Endometrium (tissue), 2 donors: ENCODE measurements at regions not wholly inside any gene's neighbourhood (a gene's known extent, or its start where the extent isn't known, plus 50 kb on each side); places are given as distances from the start of the nearest gene placed in this dataset.
"Not testable (repeated sequence)": the region's sequence is repeated elsewhere in the genome, so short reads cannot be mapped to it uniquely, and the experiment has no call there.

ENCODE experiments used
- FAIRE-seq: peaks from 2 replicates; lab custom pipeline; 2012; peaks lifted over from hg19 to GRCh38; lab: Jason Lieb, UNC
- donor health status: control.
- donor health status: control.

GRCh38 chr4:3365326-3365725 is 72.5 kb downstream of the RGS12 start:
- FAIRE-seq, result no peak

- FAIRE-seq, result no peak
These were observed 73.3 kb downstream of the RGS12 start for GRCh38 chr4:3365871-3366842.

GRCh38 chr4:3366893-3367775 is 74.3 kb downstream of the RGS12 start:
- no peak for FAIRE-seq

GRCh38 chr4:3367866-3368265 is 73.9 kb upstream of the HGFAC start:
- FAIRE-seq, result no peak

GRCh38 chr4:3368334-3368733 is 73.4 kb upstream of the HGFAC start:
- FAIRE-seq, result no peak

- FAIRE-seq, result no peak
These were observed 72.7 kb upstream of the HGFAC start for GRCh38 chr4:3368841-3369760.

- FAIRE-seq, result no peak
These were observed 71.7 kb upstream of the HGFAC start for GRCh38 chr4:3369781-3370674.

- FAIRE-seq, result no peak
These were observed 70.5 kb upstream of the HGFAC start for GRCh38 chr4:3371033-3372001.

- FAIRE-seq, result no peak
These were observed 69.4 kb upstream of the HGFAC start for GRCh38 chr4:3372264-3372932.

- no peak for FAIRE-seq
These were observed 68.8 kb upstream of the HGFAC start for GRCh38 chr4:3372933-3373465.

GRCh38 chr4:3373468-3373867 is 68.3 kb upstream of the HGFAC start:
- FAIRE-seq, result no peak

GRCh38 chr4:3374011-3374645 is 67.6 kb upstream of the HGFAC start:
- FAIRE-seq, result no peak

- FAIRE-seq, result no peak
These were observed 67.1 kb upstream of the HGFAC start for GRCh38 chr4:3374667-3375066.

GRCh38 chr4:3375688-3376087 is 66.1 kb upstream of the HGFAC start:
- FAIRE-seq, result no peak

- no peak for FAIRE-seq
These were observed 65.5 kb upstream of the HGFAC start for GRCh38 chr4:3376266-3376665.

- FAIRE-seq, result peak; percentile 76
These were observed 64.2 kb upstream of the HGFAC start for GRCh38 chr4:3377557-3377956.

- FAIRE-seq, result not testable (repeated sequence)
These were observed 61.4 kb upstream of the HGFAC start for GRCh38 chr4:3380336-3380735.

- not testable (repeated sequence) for FAIRE-seq
These were observed 60.6 kb upstream of the HGFAC start for GRCh38 chr4:3381208-3381607.
